ENCODE measurements at regions not wholly inside any gene's neighbourhood (a gene's known extent, or its start where the extent isn't known, plus 50 kb on each side); places are given as distances from the start of the nearest gene placed in this dataset.

GRCh38 chr11:21909145-21909544, 283.7 kb upstream of the ANO5 start:
- WGBS, 3 donors, result 69 to 80% (median 79%) methylated on average over 2 of the region's 2 CpGs
- intact Hi-C loops (cut with DNase I), result no loop called here
- Histone ChIP-seq H3K36me3 (ENCODE audit: insufficient read depth in 1 of 2, low read depth in 1 of 2) (no peaks in the 10 kb centered on the region), H3K27me3 (ENCODE audit: insufficient read depth in 3 of 3, low read length in 2 of 3) (no peaks in the 10 kb centered on the region), H3K4me1 (peaks cover 18% of the 10 kb centered on the region), H3K27ac (peak overlapping the region; percentile 17), H3K9me3 (no peaks in the 10 kb centered on the region), H3K4me3 (no peak overlapping the region)
- TF ChIP-seq CTCF (IDR thresholded peaks at IDR 0.05), result no peak
- ATAC-seq (peak in 3 of 4 donors; percentile 65 to 78 (median 75)), DNase-seq (no peak)

GRCh38 chr11:21911061-21911460, 281.8 kb upstream of the ANO5 start:
- no peaks in the 10 kb centered on the region for H3K9me3 ChIP-seq
- DNase-seq (no peak), ATAC-seq (no peak)
- intact Hi-C loops (cut with DNase I), result no loop called here
- H3K4me3 ChIP-seq, result no peak overlapping the region
- H3K27me3 ChIP-seq (ENCODE audit: insufficient read depth in 3 of 3, low read length in 2 of 3), result no peaks in the 10 kb centered on the region
- no peak overlapping the region for H3K27ac ChIP-seq
- H3K4me1 ChIP-seq, result peaks cover 18% of the 10 kb centered on the region
- H3K36me3 ChIP-seq (ENCODE audit: insufficient read depth in 1 of 2, low read depth in 1 of 2), result no peaks in the 10 kb centered on the region
- TF ChIP-seq CTCF (IDR thresholded peaks at IDR 0.05), result no peak
- WGBS, 3 donors, result 61 to 64% (median 63%) methylated on average over 2 of the region's 2 CpGs

- H3K9me3 ChIP-seq, result no peaks in the 10 kb centered on the region
- no peaks in the 10 kb centered on the region for H3K36me3 ChIP-seq (ENCODE audit: insufficient read depth in 1 of 2, low read depth in 1 of 2)
- 85 to 99% (median 94%) methylated on average over 1 of the region's 1 CpG for WGBS, 3 donors
- ATAC-seq (no peak), DNase-seq (no peak)
- H3K4me3 ChIP-seq, result no peak overlapping the region
- no peak overlapping the region for H3K27ac ChIP-seq
- peaks cover 7% of the 10 kb centered on the region for H3K4me1 ChIP-seq
- intact Hi-C loops (cut with DNase I), result no loop called here
- no peak for TF ChIP-seq CTCF (IDR thresholded peaks at IDR 0.05)
- no peaks in the 10 kb centered on the region for H3K27me3 ChIP-seq (ENCODE audit: insufficient read depth in 3 of 3, low read length in 2 of 3)
Measured at GRCh38 chr11:21912285-21912684, 280.6 kb upstream of the ANO5 start.

DNA sequence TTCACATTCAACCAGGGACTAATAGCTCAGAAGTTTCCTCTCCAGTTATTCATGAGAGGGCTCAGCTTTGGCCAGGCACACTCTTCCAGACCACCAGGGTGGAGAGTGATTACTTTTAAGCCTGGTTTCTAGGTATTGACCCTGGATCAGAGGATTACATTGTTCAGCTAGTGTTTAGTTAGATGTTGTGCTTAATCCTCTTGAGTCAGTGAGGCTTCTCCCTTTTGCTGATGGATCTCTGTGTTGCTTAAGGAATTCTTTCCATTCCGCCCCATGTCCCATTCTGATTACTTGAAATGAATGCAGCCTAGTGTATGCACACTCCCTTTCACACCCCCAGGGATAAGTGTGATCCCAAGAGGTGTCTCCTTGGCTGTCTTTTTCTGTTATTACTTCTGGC, 271.7 kb upstream of the ANO5 start:
- no peak for TF ChIP-seq CTCF (IDR thresholded peaks at IDR 0.05)
- no peak overlapping the region for H3K4me3 ChIP-seq
- no peaks in the 10 kb centered on the region for H3K9me3 ChIP-seq
- intact Hi-C loops (cut with DNase I), result no loop called here
- ATAC-seq, result no peak
- WGBS, 3 donors, result 75 to 82% (median 80%) methylated on average over 1 of the region's 1 CpG
- no peak for DNase-seq
- H3K27ac ChIP-seq, result no peak overlapping the region
- H3K36me3 ChIP-seq (ENCODE audit: insufficient read depth in 1 of 2, low read depth in 1 of 2), result no peaks in the 10 kb centered on the region
- no peaks in the 10 kb centered on the region for H3K4me1 ChIP-seq
- no peaks in the 10 kb centered on the region for H3K27me3 ChIP-seq (ENCODE audit: insufficient read depth in 3 of 3, low read length in 2 of 3)

DNA sequence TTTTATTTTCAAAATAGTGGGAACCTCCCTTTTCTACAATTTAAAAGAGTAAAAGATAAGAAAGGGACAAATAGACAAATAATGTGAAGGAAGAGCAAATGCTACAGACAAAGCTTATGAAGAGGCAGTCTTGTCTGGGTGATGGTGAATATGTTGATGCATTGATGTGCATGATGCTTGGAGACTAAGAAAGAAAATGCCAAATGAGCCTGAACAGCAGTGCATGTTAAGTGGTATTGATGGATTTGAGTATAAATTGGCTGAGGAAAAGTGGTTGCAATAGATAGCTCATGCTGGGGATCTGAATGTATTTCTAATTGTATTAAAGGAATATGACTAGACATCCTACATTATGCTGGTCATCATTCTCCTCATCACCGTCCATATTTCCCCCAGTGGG, 268.6 kb upstream of the ANO5 start:
- no peak for TF ChIP-seq CTCF (IDR thresholded peaks at IDR 0.05)
- intact Hi-C loops (cut with DNase I), result no loop called here
- Histone ChIP-seq H3K27me3 (ENCODE audit: insufficient read depth in 3 of 3, low read length in 2 of 3) (no peaks in the 10 kb centered on the region), H3K4me3 (no peak overlapping the region), H3K9me3 (no peaks in the 10 kb centered on the region), H3K4me1 (no peaks in the 10 kb centered on the region), H3K36me3 (ENCODE audit: insufficient read depth in 1 of 2, low read depth in 1 of 2) (no peaks in the 10 kb centered on the region), H3K27ac (no peak overlapping the region)
- DNase-seq (no peak), ATAC-seq (no peak)
- WGBS, 3 donors, result 46 to 83% (median 52%) methylated on average over 1 of the region's 1 CpG

Measured in psoas muscle (tissue), 7 donors.